Calu3 (cell line): ENCODE measurements at regions not wholly inside any gene's neighbourhood (a gene's known extent, or its start where the extent isn't known, plus 50 kb on each side); places are given as distances from the start of the nearest gene placed in this dataset.

Source experiments
- BruUV-seq: library from RNA; stranded (reverse); fragments of 400-500 nt; replicated peaks from 2 replicates; lab custom pipeline; 2021; lab: Mats Ljungman, UMichigan
- CTCF ChIA-PET: fragments of 300-600 bp; sonication (Branson Sonifier 250); formaldehyde crosslinking; loops from one replicate; lab custom pipeline; 2022; ENCODE audit warnings: antibody characterized with exemption; lab: Charles Lee
- DNase-seq: peaks from one replicate; pipeline ENCODE4 v3.0.0; 2022
- H3K27ac Mint-ChIP-seq: one replicate; pipeline ENCODE4 v1.8.0; 2022; ENCODE audit warnings: mixed read lengths; ENCODE audit not compliant: unreplicated experiment
- H3K27me3 Mint-ChIP-seq: one replicate; pipeline ENCODE4 v1.8.0; 2022; ENCODE audit warnings: mixed read lengths; ENCODE audit not compliant: unreplicated experiment
- H3K36me3 Mint-ChIP-seq: one replicate; pipeline ENCODE4 v1.8.0; 2022; ENCODE audit warnings: mild to moderate bottlenecking, moderate library complexity, mixed read lengths; ENCODE audit not compliant: insufficient read depth, unreplicated experiment
- H3K4me1 Mint-ChIP-seq: one replicate; pipeline ENCODE4 v1.8.0; 2022; ENCODE audit warnings: mild to moderate bottlenecking, low read depth, mixed read lengths; ENCODE audit not compliant: unreplicated experiment
- H3K4me3 Mint-ChIP-seq: one replicate; pipeline ENCODE4 v1.8.0; 2022; ENCODE audit warnings: mild to moderate bottlenecking, low read depth, moderate library complexity, mixed read lengths; ENCODE audit not compliant: unreplicated experiment
- H3K9me3 Mint-ChIP-seq: one replicate; pipeline ENCODE4 v1.8.0; 2022; ENCODE audit warnings: low read depth, mixed read lengths; ENCODE audit not compliant: unreplicated experiment
- intact Hi-C: fragments of 100-400 bp; cut with micrococcal nuclease; formaldehyde crosslinking; loops from one replicate; pipeline ENCODE4 v1.10.0; 2022; ENCODE audit not compliant: unreplicated experiment
- TF ChIP-seq, protein P1 (sequence below): fragments of 200-600 bp; IDR thresholded peaks from one replicate; pipeline ENCODE4 v1.8.0; 2022; ENCODE audit warnings: antibody characterized with exemption; ENCODE audit not compliant: unreplicated experiment

DNA sequence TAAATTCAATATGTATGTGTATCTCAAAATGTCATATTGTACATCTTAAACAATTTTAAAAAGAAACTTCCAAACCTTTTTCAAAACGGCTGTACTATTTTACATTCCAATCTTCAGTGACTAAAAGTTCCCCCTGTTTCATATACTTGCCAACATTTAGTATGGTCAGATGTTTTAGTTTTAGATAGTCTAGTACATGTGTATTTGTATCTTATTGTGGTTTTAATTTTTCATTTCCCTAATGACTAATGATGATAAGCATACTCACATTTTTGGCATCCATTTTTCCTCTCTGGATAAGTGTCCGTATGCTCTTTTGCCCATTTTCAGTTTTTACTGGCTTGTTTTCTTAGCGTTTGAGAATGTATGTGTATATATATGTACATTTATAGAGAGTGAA, 212.2 kb upstream of the MAGEB18 start:
- Mint-ChIP-seq H3K4me3 (no peak overlapping the region), H3K36me3 (no peaks in the 10 kb centered on the region), H3K27ac (no peak overlapping the region), H3K4me1 (no peaks in the 10 kb centered on the region), H3K9me3 (peaks cover 2% of the 10 kb centered on the region), H3K27me3 (no peaks in the 10 kb centered on the region)
- CTCF ChIA-PET, result no interaction called here
- no TSS peak for BruUV-seq
- intact Hi-C loops, result no loop called here
- DNase-seq, result no peak
- TF ChIP-seq, protein P1, sequence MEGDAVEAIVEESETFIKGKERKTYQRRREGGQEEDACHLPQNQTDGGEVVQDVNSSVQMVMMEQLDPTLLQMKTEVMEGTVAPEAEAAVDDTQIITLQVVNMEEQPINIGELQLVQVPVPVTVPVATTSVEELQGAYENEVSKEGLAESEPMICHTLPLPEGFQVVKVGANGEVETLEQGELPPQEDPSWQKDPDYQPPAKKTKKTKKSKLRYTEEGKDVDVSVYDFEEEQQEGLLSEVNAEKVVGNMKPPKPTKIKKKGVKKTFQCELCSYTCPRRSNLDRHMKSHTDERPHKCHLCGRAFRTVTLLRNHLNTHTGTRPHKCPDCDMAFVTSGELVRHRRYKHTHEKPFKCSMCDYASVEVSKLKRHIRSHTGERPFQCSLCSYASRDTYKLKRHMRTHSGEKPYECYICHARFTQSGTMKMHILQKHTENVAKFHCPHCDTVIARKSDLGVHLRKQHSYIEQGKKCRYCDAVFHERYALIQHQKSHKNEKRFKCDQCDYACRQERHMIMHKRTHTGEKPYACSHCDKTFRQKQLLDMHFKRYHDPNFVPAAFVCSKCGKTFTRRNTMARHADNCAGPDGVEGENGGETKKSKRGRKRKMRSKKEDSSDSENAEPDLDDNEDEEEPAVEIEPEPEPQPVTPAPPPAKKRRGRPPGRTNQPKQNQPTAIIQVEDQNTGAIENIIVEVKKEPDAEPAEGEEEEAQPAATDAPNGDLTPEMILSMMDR, result no peak

DNA sequence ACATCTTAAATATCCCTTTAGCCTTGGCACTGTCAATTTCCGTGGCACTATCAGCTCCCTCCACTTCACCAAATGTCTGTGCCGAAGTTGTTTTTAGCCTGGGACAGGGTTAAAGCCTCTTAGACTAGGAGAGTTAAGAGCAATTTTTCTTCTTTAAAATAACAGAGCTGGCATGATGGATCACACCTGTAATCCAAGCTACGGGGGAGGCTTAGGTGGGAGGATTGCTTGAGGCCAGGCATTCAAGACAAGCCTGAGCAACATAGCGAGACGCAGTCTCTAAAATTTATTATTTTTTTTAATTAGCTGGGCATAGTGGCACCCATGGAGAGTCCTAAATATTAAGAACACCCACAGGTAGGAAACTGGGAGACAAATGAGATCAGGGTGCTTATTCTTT, 209.8 kb upstream of the MAGEB18 start:
- TF ChIP-seq, protein P1, result no peak
- no peaks in the 10 kb centered on the region for H3K27me3 Mint-ChIP-seq
- no peaks in the 10 kb centered on the region for H3K4me1 Mint-ChIP-seq
- H3K36me3 Mint-ChIP-seq, result peaks cover 3% of the 10 kb centered on the region
- DNase-seq, result no peak
- peaks cover 2% of the 10 kb centered on the region for H3K9me3 Mint-ChIP-seq
- H3K4me3 Mint-ChIP-seq, result no peak overlapping the region
- H3K27ac Mint-ChIP-seq, result no peak overlapping the region
- CTCF ChIA-PET, result no interaction called here
- no TSS peak for BruUV-seq
- intact Hi-C loops, result no loop called here

DNA sequence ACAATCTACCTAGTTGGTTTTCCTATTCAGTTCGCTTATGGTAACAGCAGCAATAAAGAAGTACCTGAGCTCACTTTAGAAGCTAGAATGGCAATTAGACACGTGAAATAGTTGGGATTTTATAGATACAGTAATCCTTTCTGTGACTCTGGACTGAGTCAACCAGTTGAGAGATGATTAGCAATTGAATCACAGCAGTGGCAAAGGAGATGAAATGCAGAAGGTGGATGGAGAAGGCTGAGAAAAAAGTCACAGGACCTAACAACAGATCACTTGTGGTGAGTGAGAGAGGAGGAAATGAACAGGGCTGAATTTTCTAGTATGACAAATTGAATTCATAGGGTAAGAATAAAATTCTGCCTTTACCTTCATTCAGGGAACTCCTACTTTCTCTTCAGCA, 197.1 kb upstream of the MAGEB18 start:
- no peaks in the 10 kb centered on the region for H3K27me3 Mint-ChIP-seq
- no peaks in the 10 kb centered on the region for H3K36me3 Mint-ChIP-seq
- DNase-seq, result no peak
- H3K4me1 Mint-ChIP-seq, result no peaks in the 10 kb centered on the region
- CTCF ChIA-PET, result no interaction called here
- TF ChIP-seq, protein P1, result no peak
- intact Hi-C loops, result no loop called here
- no peak overlapping the region for H3K27ac Mint-ChIP-seq
- H3K9me3 Mint-ChIP-seq, result peaks cover 11% of the 10 kb centered on the region
- BruUV-seq, result no TSS peak
- no peak overlapping the region for H3K4me3 Mint-ChIP-seq

DNA sequence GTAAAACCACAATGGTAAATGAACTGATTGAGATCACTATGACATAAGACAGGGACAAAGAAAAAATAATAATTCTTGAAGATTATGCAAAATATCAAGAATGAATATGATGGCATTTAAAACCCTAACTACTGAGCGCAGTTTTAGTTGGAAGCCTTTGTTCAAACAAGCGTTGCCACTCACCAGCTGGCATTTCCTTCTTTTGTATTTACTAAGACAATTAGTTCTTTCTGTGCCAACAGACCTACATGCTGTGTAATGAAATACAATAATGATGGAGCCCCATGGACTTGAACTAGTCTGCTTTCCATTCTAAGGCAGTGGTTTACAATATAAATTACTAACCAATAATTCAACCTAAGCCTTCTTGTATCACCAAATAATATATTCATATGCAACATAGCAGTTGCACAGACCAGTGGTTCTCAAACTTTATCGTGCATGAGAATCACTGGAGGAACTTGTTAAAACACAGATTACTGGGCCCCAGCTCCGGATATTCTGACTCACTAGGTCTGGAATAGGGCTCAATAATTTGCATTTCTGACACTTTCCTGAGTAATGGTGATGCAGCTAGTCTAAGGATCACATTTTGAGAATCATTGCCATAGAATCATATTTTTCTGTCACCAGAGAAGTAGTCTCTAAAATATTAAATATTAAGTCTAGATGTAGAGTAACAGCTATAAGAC, 196.4 kb upstream of the MAGEB18 start:
- intact Hi-C loops, result no loop called here
- Mint-ChIP-seq H3K36me3 (no peaks in the 10 kb centered on the region), H3K9me3 (peaks cover 9% of the 10 kb centered on the region), H3K4me3 (no peak overlapping the region), H3K4me1 (no peaks in the 10 kb centered on the region), H3K27ac (no peak overlapping the region), H3K27me3 (no peaks in the 10 kb centered on the region)
- BruUV-seq, result no TSS peak
- TF ChIP-seq, protein P1, result no peak
- CTCF ChIA-PET, result no interaction called here
- DNase-seq, result no peak
